Loucy (cell line): ENCODE measurements at regions not wholly inside any gene's neighbourhood (a gene's known extent, or its start where the extent isn't known, plus 50 kb on each side); places are given as distances from the start of the nearest gene placed in this dataset.

Experiments used
- H2AFZ ChIP-seq: fragments of 200-600 bp; sonication (generic); 2 replicates; pipeline ENCODE4 v1.6.0; 2016; ENCODE audit warnings: antibody characterized with exemption, mild to moderate bottlenecking, low read length, moderate library complexity
- H3F3A ChIP-seq: fragments of 200-600 bp; 2 replicates; pipeline ENCODE4 v1.6.0; 2016; ENCODE audit warnings: antibody characterized with exemption, low read depth, mild to moderate bottlenecking
- H3K27me3 ChIP-seq: fragments of 200-600 bp; sonication (generic); 2 replicates; pipeline ENCODE4 v1.6.1; 2014; ENCODE audit warnings: low read length, mild to moderate bottlenecking; ENCODE audit not compliant: insufficient read depth, poor library complexity, severe bottlenecking
- H3K36me3 ChIP-seq: fragments of 200-600 bp; sonication (generic); 2 replicates; pipeline ENCODE4 v1.6.1; 2016; ENCODE audit warnings: low read length; ENCODE audit not compliant: insufficient read depth
- H3K4me1 ChIP-seq: fragments of 200-600 bp; sonication (generic); 2 replicates; pipeline ENCODE4 v1.5.1; 2014; ENCODE audit warnings: low read length, mild to moderate bottlenecking; ENCODE audit not compliant: insufficient read depth, poor library complexity, severe bottlenecking
- H3K4me2 ChIP-seq: fragments of 200-600 bp; sonication (generic); 2 replicates; pipeline ENCODE4 v1.6.0; 2014; ENCODE audit warnings: antibody characterized with exemption, low read length, low read depth, mild to moderate bottlenecking; ENCODE audit not compliant: poor library complexity, severe bottlenecking
- H3K4me3 ChIP-seq: fragments of 200-600 bp; sonication (generic); 2 replicates; pipeline ENCODE4 v1.5.1; 2014; ENCODE audit warnings: low read length, mild to moderate bottlenecking, mixed read lengths; ENCODE audit not compliant: poor library complexity, severe bottlenecking
- H3K79me2 ChIP-seq: fragments of 200-600 bp; sonication (generic); 2 replicates; pipeline ENCODE4 v1.6.1; 2014; ENCODE audit warnings: low read length; ENCODE audit not compliant: insufficient read depth
- H3K9ac ChIP-seq: fragments of 200-600 bp; sonication (generic); 2 replicates; pipeline ENCODE4 v1.6.0; 2014; ENCODE audit warnings: mild to moderate bottlenecking, low read depth, low read length, moderate library complexity; ENCODE audit not compliant: poor library complexity, severe bottlenecking
- H3K9me2 ChIP-seq: fragments of 200-600 bp; sonication (generic); replicated peaks from 2 replicates; pipeline ENCODE4 v1.6.1; 2016; ENCODE audit warnings: low read depth, low read length, mixed read lengths
- H3K9me3 ChIP-seq: fragments of 200-600 bp; sonication (generic); 2 replicates; pipeline ENCODE4 v1.6.1; 2014; ENCODE audit warnings: mild to moderate bottlenecking, antibody characterized with exemption, low read length, low read depth; ENCODE audit not compliant: insufficient read depth
- H4K20me1 ChIP-seq: fragments of 200-600 bp; sonication (generic); 2 replicates; pipeline ENCODE4 v1.6.0; 2014; ENCODE audit warnings: antibody characterized with exemption, low read length, mild to moderate bottlenecking; ENCODE audit not compliant: insufficient read depth, poor library complexity, severe bottlenecking
- EZH2phosphoT487 ChIP-seq: fragments of 200-600 bp; IDR thresholded peaks from 2 replicates; pipeline ENCODE4 v1.6.1; 2018; ENCODE audit warnings: antibody characterized with exemption, mild to moderate bottlenecking, moderate library complexity, borderline replicate concordance
- TF ChIP-seq, protein P1 (sequence below): fragments of 200-600 bp; sonication (generic); conservative IDR thresholded peaks from 2 replicates; pipeline ENCODE4 v1.5.1; 2014; ENCODE audit warnings: mild to moderate bottlenecking, antibody characterized with exemption, low read length

GRCh38 chr17:34874478-34874877, 86.8 kb downstream of the CCT6B start:
- Histone ChIP-seq H3K36me3 (no peaks in the 10 kb centered on the region), H3K79me2 (no peaks in the 10 kb centered on the region), H3K9me3 (no peaks in the 10 kb centered on the region), H3K9ac (no peak overlapping the region), H3K4me2 (no peak overlapping the region), H4K20me1 (no peaks in the 10 kb centered on the region), H3K4me3 (no peak overlapping the region), H3K9me2 (no peaks in the 10 kb centered on the region), H2AFZ (no peak overlapping the region), H3K27me3 (no peaks in the 10 kb centered on the region), H3K4me1 (peaks cover 22% of the 10 kb centered on the region), H3F3A (no peaks in the 10 kb centered on the region)
- TF ChIP-seq, protein P1, sequence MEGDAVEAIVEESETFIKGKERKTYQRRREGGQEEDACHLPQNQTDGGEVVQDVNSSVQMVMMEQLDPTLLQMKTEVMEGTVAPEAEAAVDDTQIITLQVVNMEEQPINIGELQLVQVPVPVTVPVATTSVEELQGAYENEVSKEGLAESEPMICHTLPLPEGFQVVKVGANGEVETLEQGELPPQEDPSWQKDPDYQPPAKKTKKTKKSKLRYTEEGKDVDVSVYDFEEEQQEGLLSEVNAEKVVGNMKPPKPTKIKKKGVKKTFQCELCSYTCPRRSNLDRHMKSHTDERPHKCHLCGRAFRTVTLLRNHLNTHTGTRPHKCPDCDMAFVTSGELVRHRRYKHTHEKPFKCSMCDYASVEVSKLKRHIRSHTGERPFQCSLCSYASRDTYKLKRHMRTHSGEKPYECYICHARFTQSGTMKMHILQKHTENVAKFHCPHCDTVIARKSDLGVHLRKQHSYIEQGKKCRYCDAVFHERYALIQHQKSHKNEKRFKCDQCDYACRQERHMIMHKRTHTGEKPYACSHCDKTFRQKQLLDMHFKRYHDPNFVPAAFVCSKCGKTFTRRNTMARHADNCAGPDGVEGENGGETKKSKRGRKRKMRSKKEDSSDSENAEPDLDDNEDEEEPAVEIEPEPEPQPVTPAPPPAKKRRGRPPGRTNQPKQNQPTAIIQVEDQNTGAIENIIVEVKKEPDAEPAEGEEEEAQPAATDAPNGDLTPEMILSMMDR: no peak
- TF ChIP-seq EZH2phosphoT487: no peak

GRCh38 chr17:34872640-34873039, 88.6 kb downstream of the CCT6B start:
- Histone ChIP-seq H3K79me2 (no peaks in the 10 kb centered on the region), H3K9ac (no peak overlapping the region), H3K27me3 (no peaks in the 10 kb centered on the region), H3K36me3 (no peaks in the 10 kb centered on the region), H3K9me3 (no peaks in the 10 kb centered on the region), H3K4me1 (peaks cover 4% of the 10 kb centered on the region), H3K4me2 (no peak overlapping the region), H4K20me1 (no peaks in the 10 kb centered on the region), H3F3A (no peaks in the 10 kb centered on the region), H2AFZ (no peak overlapping the region), H3K9me2 (no peaks in the 10 kb centered on the region), H3K4me3 (no peak overlapping the region)
- TF ChIP-seq, protein P1: no peak
- TF ChIP-seq EZH2phosphoT487: no peak

DNA sequence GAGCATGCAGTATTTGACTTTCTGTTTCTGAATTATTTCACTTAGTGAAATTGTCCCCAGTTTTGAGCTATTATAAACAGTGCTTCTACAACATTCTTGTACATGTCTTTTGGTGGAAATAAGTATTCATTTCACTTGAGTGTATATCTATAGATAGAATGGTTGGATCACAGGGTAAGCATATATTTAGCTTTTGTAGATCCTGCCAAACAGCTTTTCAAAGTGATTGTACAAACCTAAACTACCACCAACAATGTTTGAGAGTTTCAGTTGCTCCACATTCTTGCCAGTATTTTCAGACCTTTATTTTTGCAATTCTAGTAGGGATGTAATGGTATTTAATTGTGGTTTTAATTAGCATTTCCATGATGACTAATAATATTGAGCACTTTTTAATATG, 91.6 kb downstream of the CCT6B start:
- no peak for TF ChIP-seq EZH2phosphoT487
- TF ChIP-seq, protein P1: no peak
- Histone ChIP-seq H3K36me3 (no peaks in the 10 kb centered on the region), H3F3A (no peaks in the 10 kb centered on the region), H3K27me3 (no peaks in the 10 kb centered on the region), H3K9me2 (no peaks in the 10 kb centered on the region), H3K4me2 (no peak overlapping the region), H3K4me3 (no peak overlapping the region), H2AFZ (no peak overlapping the region), H3K4me1 (no peaks in the 10 kb centered on the region), H4K20me1 (no peaks in the 10 kb centered on the region), H3K79me2 (no peaks in the 10 kb centered on the region), H3K9ac (no peak overlapping the region), H3K9me3 (no peaks in the 10 kb centered on the region)
